Stimulated activated naive CD8-positive, alpha-beta T cell treated with anti-CD3 and anti-CD28 coated beads, Interleukin-15, amount 100 ng/mL, for 72 hours (primary cell): ENCODE measurements at regions not wholly inside any gene's neighbourhood (a gene's known extent, or its start where the extent isn't known, plus 50 kb on each side); places are given as distances from the start of the nearest gene placed in this dataset.

Experiments used
- ATAC-seq: fragments of 150-1000 bp; cut with Tn5 transposase; 2 replicates; pipeline ENCODE4 v1.10.0; 2021; ENCODE audit warnings: mild to moderate bottlenecking, moderate library complexity
- DNase-seq, 2 donors: peaks; one replicate each; pipeline ENCODE4 v3.0.0; 2021 to 2022
- H3K27ac Mint-ChIP-seq, 2 donors: one replicate each; pipeline ENCODE4 v1.8.0; 2022; ENCODE audit warnings: mild to moderate bottlenecking in 2 of 2, mixed read lengths in 2 of 2, moderate library complexity in 2 of 2
- H3K27me3 Mint-ChIP-seq: one replicate; pipeline ENCODE4 v1.8.0; 2022; ENCODE audit warnings: mixed read lengths
- H3K4me1 Mint-ChIP-seq: one replicate; pipeline ENCODE4 v1.8.0; 2022; ENCODE audit warnings: mild to moderate bottlenecking, mixed read lengths
- H3K4me3 Mint-ChIP-seq, 2 donors: one replicate each; pipeline ENCODE4 v1.8.0; 2022; ENCODE audit warnings: mild to moderate bottlenecking in 2 of 2, mixed read lengths in 2 of 2, moderate library complexity in 1 of 2
- H3K9me3 Mint-ChIP-seq, 2 donors: one replicate each; pipeline ENCODE4 v1.8.0; 2022; ENCODE audit warnings: mixed read lengths in 2 of 2

DNA sequence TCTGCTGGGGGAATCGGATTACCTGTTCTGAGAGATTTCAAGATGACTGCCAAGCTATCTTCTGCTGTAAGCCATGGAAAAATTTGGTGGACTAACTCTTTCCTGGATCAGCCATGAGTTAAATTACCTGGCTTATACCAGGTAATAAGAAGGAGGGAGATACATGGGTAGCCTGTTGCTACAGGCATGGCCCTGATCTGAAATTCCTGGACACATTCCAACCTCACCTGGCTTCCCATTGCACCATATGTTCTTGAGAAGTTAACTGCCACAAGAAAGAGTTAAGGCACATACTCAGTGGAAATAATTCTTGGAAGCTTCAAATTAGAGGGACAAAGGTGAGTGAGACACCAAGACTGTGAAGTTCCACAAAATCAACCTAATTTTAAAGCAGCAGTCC, 371.3 kb downstream of the ACTL7B start:
- ATAC-seq (no peak), DNase-seq (no peak)
- H3K4me3 Mint-ChIP-seq: no peak overlapping the region
- H3K27ac Mint-ChIP-seq: no peak overlapping the region
- H3K9me3 Mint-ChIP-seq: peaks cover 0 to 13% of the 10 kb centered on the region in 2 donors
- no peaks in the 10 kb centered on the region for H3K4me1 Mint-ChIP-seq
- H3K27me3 Mint-ChIP-seq: peaks cover 8% of the 10 kb centered on the region

DNA sequence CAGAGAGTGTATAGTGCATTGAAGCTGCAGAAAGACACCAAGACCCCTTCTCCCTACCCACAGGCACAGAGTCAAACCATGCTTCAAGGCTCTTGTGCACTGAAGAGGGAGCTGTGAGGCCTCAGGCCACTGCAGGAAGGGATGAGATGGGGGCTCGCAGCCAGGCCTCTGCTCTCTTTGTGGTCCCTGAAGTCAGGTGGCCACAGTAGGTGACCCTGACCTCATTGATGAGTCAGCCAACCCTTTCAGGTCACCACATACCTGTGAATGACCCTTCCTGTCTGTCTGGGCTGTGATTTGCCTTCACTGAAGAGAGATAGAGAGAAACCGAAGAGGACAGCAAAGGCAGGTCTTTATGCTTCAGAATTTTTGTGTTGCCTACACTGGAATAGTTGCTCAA, 372.1 kb downstream of the ACTL7B start:
- no peak for DNase-seq
- Mint-ChIP-seq H3K27ac (no peak overlapping the region), H3K4me1 (no peaks in the 10 kb centered on the region)

DNA sequence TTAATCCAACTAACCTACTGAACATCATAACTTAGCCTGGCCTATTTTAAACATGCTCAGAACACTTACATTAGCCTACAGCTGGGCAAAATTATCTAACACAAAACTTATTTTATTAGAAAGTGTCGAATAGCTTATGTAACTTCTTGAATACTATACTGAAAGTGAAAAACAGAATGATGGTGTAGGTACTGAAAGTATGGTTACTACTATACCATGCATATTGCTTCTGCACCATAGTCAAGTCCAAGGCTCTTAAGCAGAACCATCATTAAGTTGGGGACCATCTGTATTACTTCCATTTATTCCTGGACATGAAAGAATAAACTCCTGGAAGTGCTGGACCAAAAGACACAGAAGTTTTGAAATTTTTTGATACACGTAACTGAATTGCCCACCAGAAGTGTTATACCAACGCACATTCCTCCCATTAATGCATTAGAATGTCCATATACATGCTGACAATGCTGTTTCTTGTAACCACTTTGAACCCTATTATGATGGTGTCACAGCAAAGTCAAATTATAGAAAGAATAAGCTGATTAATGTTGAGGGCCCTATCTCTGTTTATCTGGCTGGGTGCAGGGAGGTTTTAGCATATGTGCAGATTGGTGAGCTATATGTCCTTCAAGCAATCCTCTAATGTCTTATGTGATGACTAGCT, 375.7 kb downstream of the ACTL7B start:
- H3K27me3 Mint-ChIP-seq: peaks cover 8% of the 10 kb centered on the region
- ATAC-seq (no peak), DNase-seq (no peak)
- no peak overlapping the region for H3K27ac Mint-ChIP-seq
- H3K4me1 Mint-ChIP-seq: no peaks in the 10 kb centered on the region
- H3K9me3 Mint-ChIP-seq: peaks cover 0 to 13% of the 10 kb centered on the region in 2 donors
- no peak overlapping the region for H3K4me3 Mint-ChIP-seq

More for the DNA sequence above, 372.1 kb downstream of the ACTL7B start:
- Mint-ChIP-seq H3K27me3 (peaks cover 8% of the 10 kb centered on the region), H3K4me3 (no peak overlapping the region), H3K9me3 (peaks cover 0 to 13% of the 10 kb centered on the region in 2 donors)
- ATAC-seq: no peak

GRCh38 chr9:108478431-108479332, 377.1 kb downstream of the ACTL7B start:
- ATAC-seq (peak; percentile 31), DNase-seq (no peak)
- H3K4me1 Mint-ChIP-seq: no peaks in the 10 kb centered on the region
- no peak overlapping the region for H3K27ac Mint-ChIP-seq
- H3K9me3 Mint-ChIP-seq: peaks cover 0 to 11% of the 10 kb centered on the region in 2 donors
- H3K4me3 Mint-ChIP-seq: no peak overlapping the region
- H3K27me3 Mint-ChIP-seq: peaks cover 8% of the 10 kb centered on the region

- Mint-ChIP-seq H3K27me3 (peaks cover under 1% of the 10 kb centered on the region), H3K27ac (no peak overlapping the region)
- DNase-seq: no peak
Measured at GRCh38 chr9:108477529-108478006, 378.2 kb downstream of the ACTL7B start.

GRCh38 chr9:108476574-108476973, 379.2 kb downstream of the ACTL7B start:
- Mint-ChIP-seq H3K27ac (no peak overlapping the region), H3K4me1 (no peaks in the 10 kb centered on the region), H3K4me3 (no peak overlapping the region), H3K27me3 (no peaks in the 10 kb centered on the region), H3K9me3 (peaks cover 0 to 6% of the 10 kb centered on the region in 2 donors)
- no peak for ATAC-seq
- no peak for DNase-seq

More at GRCh38 chr9:108477529-108478006, 378.2 kb downstream of the ACTL7B start:
- Mint-ChIP-seq H3K4me1 (no peaks in the 10 kb centered on the region), H3K9me3 (peaks cover under 1 to 4% of the 10 kb centered on the region in 2 donors), H3K4me3 (no peak overlapping the region)
- no peak for ATAC-seq

- H3K4me1 Mint-ChIP-seq: no peaks in the 10 kb centered on the region
- H3K27me3 Mint-ChIP-seq: no peaks in the 10 kb centered on the region
- no peak overlapping the region for H3K4me3 Mint-ChIP-seq
Measured at GRCh38 chr9:108475813-108476212, 380.0 kb downstream of the ACTL7B start.

GRCh38 chr9:108474356-108474755, 381.4 kb downstream of the ACTL7B start:
- no peak overlapping the region for H3K4me3 Mint-ChIP-seq
- no peaks in the 10 kb centered on the region for H3K27me3 Mint-ChIP-seq
- no peak for ATAC-seq
- no peak overlapping the region for H3K27ac Mint-ChIP-seq
- H3K9me3 Mint-ChIP-seq: peaks cover 0 to 12% of the 10 kb centered on the region in 2 donors
- H3K4me1 Mint-ChIP-seq: no peaks in the 10 kb centered on the region
- DNase-seq: no peak

More at GRCh38 chr9:108475813-108476212, 380.0 kb downstream of the ACTL7B start:
- ATAC-seq: no peak
- Mint-ChIP-seq H3K9me3 (peaks cover 0 to 6% of the 10 kb centered on the region in 2 donors), H3K27ac (no peak overlapping the region)
- no peak for DNase-seq

- no peak for ATAC-seq
- H3K27me3 Mint-ChIP-seq: no peaks in the 10 kb centered on the region
Measured at GRCh38 chr9:108473209-108474112, 382.3 kb downstream of the ACTL7B start.

GRCh38 chr9:108469654-108470053, 386.1 kb downstream of the ACTL7B start:
- Mint-ChIP-seq H3K4me1 (no peaks in the 10 kb centered on the region), H3K9me3 (peaks cover 0 to 16% of the 10 kb centered on the region in 2 donors), H3K27me3 (no peaks in the 10 kb centered on the region), H3K27ac (no peak overlapping the region), H3K4me3 (no peak overlapping the region)
- DNase-seq: no peak
- no peak for ATAC-seq

More at GRCh38 chr9:108473209-108474112, 382.3 kb downstream of the ACTL7B start:
- no peak overlapping the region for H3K4me3 Mint-ChIP-seq
- H3K4me1 Mint-ChIP-seq: no peaks in the 10 kb centered on the region
- no peak overlapping the region for H3K27ac Mint-ChIP-seq
- H3K9me3 Mint-ChIP-seq: peaks cover 0 to 16% of the 10 kb centered on the region in 2 donors
- DNase-seq: no peak

GRCh38 chr9:108468364-108468763, 387.4 kb downstream of the ACTL7B start:
- Mint-ChIP-seq H3K4me1 (no peaks in the 10 kb centered on the region), H3K27ac (no peak overlapping the region), H3K9me3 (peaks cover 0 to 16% of the 10 kb centered on the region in 2 donors), H3K4me3 (no peak overlapping the region), H3K27me3 (no peaks in the 10 kb centered on the region)
- peak in 1 of 2 donors; percentile 17 for DNase-seq
- ATAC-seq: no peak

DNA sequence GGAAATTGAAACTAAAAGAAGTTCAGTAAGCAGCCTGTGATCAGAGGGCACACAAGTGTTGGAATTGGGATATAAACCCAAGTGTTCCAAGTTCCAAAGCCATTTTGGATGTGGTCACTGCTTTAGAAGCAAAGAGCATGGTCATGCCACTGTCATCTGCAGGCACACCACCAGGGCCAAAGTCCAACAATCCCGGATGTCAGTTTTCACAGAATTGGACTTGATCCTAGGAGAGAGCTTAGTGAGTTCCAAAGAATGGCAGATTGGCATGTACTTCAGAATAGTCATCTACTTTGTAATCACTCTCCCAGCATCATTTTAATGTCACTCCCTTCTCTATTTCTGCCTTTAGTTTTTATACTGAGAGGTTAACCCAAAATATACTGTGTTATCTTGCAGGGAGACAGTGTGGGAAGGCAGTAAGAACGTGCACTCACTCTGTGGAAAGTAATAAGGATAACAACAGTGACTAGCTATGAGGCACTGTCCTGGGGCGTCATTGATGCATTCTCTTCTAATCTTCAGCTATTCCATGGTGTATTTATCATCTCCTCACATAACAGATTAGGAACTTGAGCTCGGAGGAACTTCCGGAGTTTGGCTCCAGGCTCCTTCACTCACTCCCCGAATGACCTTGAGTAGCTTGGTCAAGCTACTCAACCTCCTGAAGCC, 388.0 kb downstream of the ACTL7B start:
- Mint-ChIP-seq H3K4me1 (no peaks in the 10 kb centered on the region), H3K27ac (no peak overlapping the region), H3K27me3 (no peaks in the 10 kb centered on the region), H3K4me3 (no peak overlapping the region), H3K9me3 (peaks cover 0 to 14% of the 10 kb centered on the region in 2 donors)
- no peak for ATAC-seq
- no peak for DNase-seq

DNA sequence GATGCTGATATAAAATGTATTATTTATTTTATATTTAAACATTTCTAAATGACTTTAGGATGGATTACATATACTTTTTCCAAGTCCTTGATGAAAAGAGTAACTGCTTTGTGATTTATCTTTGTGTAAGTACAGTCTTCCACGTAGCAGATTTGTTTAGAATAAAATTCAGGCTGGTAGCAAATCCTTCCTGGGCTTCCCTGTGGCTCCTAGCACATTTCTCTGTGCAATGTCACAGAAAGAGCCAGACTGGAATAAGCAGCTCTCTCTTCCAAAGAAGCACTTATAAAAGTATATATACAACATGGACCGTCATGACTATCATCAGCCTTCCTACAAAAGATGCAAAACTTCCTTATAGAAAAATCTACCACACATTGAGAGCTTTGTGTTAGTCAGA, 388.6 kb downstream of the ACTL7B start:
- ATAC-seq (no peak), DNase-seq (no peak)
- H3K4me3 Mint-ChIP-seq: no peak overlapping the region
- no peaks in the 10 kb centered on the region for H3K27me3 Mint-ChIP-seq
- no peaks in the 10 kb centered on the region for H3K4me1 Mint-ChIP-seq
- peaks cover 0 to 9% of the 10 kb centered on the region in 2 donors for H3K9me3 Mint-ChIP-seq
- H3K27ac Mint-ChIP-seq: no peak overlapping the region

DNA sequence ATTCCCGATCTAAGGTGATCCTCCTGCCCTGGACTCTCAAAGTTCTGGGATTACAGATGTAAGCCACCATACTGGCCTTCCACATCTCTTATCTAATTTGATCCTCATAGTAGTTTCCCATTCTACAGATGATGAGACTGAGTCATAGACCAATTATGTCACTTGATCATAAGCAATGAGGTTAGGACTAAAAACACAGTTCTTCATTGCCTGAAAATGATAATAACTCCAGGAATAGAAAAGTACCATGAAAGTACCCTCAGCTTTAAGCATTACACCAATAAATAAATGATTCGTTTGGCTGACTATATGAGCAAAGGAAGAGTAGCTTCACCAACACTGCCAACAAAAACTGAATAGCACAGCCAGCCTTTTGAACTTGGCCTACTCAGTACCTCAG, 389.5 kb downstream of the ACTL7B start:
- Mint-ChIP-seq H3K4me1 (no peaks in the 10 kb centered on the region), H3K9me3 (peaks cover 0 to 9% of the 10 kb centered on the region in 2 donors), H3K4me3 (no peak overlapping the region), H3K27me3 (no peaks in the 10 kb centered on the region), H3K27ac (no peak overlapping the region)
- ATAC-seq: no peak
- DNase-seq: no peak
